ENCODE measurements at regions not wholly inside any gene's neighbourhood (a gene's known extent, or its start where the extent isn't known, plus 50 kb on each side); places are given as distances from the start of the nearest gene placed in this dataset.

GRCh38 chr20:60900618-60901017, 351.4 kb upstream of the CDH4 start:
- in situ Hi-C loops (cut with MboI; ENCODE audit: low sequenced_read_pairs), result no loop called here

DNA sequence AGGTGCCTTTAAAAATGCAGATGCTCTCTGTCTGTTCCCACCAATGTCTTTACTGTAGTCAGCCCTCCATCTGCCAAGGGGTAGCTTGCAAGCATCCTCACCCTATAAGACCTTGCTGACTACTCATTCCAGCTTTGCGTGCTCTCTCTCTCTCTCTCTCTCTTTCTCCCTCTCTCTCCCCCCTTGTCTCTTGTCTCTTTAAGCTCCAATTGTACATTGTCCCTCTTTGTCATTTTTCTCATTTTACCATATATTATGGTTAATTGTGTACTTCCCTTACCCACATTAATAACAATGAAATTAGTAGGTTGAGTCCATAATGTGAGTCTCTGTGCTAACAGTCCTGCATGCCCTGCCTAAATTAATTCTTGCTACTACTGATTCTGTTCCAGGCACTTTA, 350.2 kb upstream of the CDH4 start:
- in situ Hi-C loops (cut with MboI; ENCODE audit: low sequenced_read_pairs), result no loop called here

DNA sequence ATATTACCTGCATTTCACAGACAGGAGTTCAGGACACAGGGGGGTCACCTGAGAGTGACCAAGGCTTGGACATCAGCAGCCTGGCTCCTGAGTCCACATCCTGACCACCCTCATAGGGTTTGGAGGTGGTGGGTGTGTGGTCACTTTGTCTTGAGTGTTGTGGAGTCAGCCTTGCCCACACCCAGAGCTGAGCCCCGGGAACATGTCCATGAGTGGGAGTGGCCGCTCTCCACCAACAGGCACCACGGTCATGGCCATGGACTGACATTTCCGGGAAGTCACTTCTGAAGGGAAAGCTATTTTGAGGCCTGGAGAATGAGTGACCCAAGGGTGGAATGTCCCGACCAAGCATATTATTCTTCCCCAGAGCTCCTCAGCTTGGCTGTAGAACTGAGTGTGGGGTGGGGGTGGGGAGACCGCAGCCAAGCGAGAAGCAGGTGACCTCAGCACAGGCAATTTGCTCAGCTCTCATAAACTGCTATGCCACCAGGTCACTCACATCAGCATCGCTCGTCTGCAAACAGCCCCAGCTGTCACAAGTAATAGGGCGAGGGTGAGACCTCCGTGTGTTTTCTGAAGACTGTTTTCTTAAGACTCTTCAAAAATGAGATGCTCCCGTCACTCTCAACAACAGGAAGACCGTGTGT, 348.6 kb upstream of the CDH4 start:
- in situ Hi-C loops (cut with MboI; ENCODE audit: low sequenced_read_pairs), result no loop called here

DNA sequence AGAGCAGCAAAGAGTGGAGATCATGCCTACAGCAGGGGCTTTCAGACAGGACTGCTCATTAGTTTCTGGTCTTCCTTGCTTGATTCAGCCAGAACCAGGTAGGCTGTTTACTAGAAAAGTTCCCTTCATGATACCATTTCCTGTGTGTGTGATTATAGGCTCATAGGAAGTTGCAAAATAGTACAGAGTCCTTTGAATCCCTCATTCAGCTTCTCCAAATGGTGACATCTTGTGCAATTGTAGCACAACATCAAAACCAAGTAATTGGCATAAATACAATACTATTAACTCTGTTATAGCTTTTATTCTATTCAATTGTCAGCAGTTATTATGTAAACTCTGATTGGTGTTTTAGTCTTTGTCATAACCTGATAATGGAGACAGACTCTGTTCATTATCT, 347.3 kb upstream of the CDH4 start:
- in situ Hi-C loops (cut with MboI; ENCODE audit: low sequenced_read_pairs), result no loop called here

GRCh38 chr20:60905919-60906318, 346.1 kb upstream of the CDH4 start:
- in situ Hi-C loops (cut with MboI; ENCODE audit: low sequenced_read_pairs), result no loop called here

GRCh38 chr20:60906555-60906954, 345.5 kb upstream of the CDH4 start:
- in situ Hi-C loops (cut with MboI; ENCODE audit: low sequenced_read_pairs), result no loop called here

DNA sequence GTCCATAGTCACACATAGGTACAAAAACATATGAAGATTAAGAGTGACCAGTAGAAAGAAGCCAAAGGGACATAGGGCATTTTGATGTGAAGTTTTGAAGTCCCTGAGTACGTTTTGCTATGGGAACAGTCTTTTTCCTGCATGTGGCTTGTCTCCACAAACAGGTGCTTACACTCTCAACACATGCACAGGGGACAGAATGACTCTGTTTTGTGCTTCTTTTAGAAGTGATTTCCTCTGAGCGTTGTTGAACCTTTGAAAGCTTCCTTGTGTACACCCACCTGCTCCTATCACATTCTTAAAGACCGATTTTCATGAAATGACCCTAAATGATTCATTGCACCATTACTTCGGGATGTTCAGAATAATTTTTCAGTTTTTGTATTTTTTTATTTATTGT, 338.8 kb upstream of the CDH4 start:
- in situ Hi-C loops (cut with MboI; ENCODE audit: low sequenced_read_pairs), result no loop called here

DNA sequence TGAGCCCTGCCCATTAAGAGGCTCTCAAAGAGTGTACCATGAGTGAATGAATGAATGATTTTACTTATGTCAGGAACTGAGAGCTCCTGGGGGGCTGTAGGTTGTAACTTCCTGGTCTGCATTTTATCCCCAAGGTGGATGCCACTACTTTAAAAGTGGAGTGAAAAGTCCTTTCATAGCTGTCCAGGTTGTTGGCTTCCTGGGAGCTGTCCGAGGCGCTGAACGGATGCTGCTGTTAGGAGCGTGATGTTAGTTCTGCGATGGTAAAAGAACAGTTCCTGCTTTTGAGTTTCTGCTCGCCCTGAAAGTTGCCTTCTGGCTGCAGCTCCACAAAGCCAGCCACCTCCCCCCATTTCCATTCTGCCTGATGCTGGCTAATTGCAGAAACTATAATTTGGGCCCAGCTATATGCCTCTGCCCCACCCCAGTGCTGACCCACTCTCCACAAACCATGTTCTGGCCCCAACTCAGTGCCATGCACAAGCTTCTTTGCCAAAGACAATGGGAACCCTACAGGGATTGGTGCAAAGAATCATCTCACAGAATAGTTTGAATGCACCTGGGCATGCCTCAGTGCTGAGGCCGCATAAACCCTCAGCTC, 330.9 kb upstream of the CDH4 start:
- in situ Hi-C loops (cut with MboI; ENCODE audit: low sequenced_read_pairs), result no loop called here

- in situ Hi-C loops (cut with MboI; ENCODE audit: low sequenced_read_pairs), result no loop called here
Observed at GRCh38 chr20:60926831-60927230, 325.2 kb upstream of the CDH4 start.

DNA sequence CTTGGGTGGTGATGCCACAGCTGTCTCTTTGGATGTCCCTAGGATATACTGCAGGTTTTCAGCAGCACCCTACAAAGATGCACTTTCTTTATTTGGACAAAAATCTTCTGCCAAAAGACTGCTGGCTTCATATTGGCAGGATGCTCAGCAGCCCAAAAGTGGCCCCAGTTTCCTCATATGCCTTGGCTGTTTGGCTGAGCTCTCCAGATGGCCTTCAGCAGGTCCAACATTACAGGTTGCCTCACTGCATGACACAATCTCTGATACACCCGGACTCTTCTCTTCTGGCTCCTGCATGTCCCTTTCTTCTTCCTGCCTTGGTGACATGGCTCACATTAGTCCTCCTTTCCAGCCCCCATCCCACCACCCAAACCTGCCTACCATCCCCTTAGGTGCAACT, 323.7 kb upstream of the CDH4 start:
- in situ Hi-C loops (cut with MboI; ENCODE audit: low sequenced_read_pairs), result no loop called here

DNA sequence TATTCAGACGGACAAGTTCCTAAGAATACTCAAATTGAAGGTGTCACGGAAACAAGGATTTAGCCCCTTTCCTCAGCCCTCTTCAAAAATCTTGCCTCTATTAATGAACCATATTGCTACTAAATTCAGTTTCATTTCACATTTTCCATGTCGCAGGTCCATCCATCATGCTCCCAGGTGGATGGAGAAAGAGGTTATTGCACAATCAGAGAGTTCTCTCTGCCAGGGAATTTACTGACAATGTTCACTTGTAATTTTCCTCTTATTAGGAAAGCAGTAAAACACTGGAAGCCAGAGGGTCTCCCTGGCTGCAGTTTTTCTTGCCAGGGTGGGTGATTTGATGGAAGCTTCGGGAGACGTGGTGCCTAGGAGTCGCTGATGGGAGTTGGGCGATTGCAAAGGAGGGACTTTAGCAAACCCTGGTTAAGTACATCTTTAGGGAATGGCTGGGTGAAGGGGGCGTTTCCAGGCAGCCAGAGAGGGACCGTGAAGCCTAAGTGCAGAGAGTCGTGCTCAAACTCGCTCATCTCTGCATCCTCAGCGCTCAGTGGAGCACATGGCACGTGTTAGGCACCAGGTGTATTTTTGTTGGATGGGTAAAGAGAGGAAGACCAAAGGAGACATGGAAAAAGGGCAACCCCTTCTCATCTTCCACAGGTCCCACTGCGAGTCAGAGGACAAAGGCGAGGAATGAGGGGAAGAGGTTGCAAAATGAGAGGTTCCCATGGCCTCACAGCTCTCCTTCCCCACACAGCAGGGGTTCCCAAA, 321.9 kb upstream of the CDH4 start:
- in situ Hi-C loops (cut with MboI; ENCODE audit: low sequenced_read_pairs), result no loop called here

DNA sequence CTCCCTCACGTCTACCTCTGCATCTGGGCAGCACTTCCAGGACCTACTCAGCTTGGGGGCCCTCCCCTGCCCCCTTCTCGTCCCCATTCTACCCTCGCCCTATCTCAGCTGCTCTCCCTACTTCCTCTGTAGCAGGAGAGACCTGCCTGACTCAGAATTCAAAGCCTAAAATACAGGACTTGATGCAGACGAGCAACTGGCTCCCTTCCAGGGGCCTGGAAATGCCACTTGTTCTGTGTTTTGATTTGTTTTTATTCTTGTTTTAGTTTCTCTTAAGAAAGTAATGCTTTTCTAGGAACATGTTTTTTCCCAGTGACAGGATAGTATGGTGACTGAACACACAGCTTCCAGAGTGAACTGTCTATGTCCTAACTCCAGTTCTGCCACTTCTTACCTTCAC, 320.4 kb upstream of the CDH4 start:
- in situ Hi-C loops (cut with MboI; ENCODE audit: low sequenced_read_pairs), result no loop called here

GRCh38 chr20:60934724-60935123, 317.3 kb upstream of the CDH4 start:
- in situ Hi-C loops (cut with MboI; ENCODE audit: low sequenced_read_pairs), result no loop called here

DNA sequence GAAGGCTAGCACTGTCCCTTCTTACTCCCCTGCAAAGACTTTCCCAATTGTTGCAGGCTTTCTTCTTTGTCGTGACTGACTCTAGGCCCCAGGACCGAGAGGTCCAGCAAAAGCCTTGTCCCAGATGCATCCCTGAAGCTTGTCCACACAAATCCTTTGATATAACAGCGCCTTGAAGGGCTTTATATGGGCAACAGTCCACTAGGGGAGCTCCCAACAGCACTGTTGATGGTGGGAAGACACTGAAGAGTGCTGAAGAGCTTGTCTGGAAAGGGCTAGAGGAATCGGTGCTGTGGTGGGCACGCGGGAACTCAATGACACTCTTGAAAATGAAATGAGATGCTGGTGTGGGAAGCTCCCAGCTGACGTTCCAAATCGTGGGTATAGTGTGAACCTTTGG, 316.1 kb upstream of the CDH4 start:
- in situ Hi-C loops (cut with MboI; ENCODE audit: low sequenced_read_pairs), result no loop called here

- in situ Hi-C loops (cut with MboI; ENCODE audit: low sequenced_read_pairs), result no loop called here
Observed at GRCh38 chr20:60937585-60937984, 314.5 kb upstream of the CDH4 start.

DNA sequence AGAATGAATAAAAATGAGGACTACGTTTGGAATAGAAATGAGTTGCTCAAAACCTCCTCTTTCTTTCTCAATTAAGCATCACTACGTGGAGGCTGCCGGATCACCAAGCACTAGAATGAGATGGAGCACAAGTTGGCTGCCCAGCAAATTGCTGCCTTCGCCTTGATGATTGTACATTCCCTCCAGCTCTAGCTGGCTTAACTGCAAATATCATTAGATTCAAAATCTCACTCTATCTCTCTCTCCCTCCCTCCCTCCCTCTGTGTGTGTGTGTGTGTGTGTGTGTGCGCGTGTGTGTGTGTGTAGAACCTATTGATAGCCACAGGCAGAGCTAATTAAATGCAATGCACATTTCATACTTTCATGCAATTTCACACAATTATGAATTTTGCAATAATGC, 310.7 kb upstream of the CDH4 start:
- in situ Hi-C loops (cut with MboI; ENCODE audit: low sequenced_read_pairs), result no loop called here

- in situ Hi-C loops (cut with MboI; ENCODE audit: low sequenced_read_pairs), result no loop called here
Observed at GRCh38 chr20:60947819-60948218, 304.2 kb upstream of the CDH4 start.

GRCh38 chr20:60948224-60948623, 303.8 kb upstream of the CDH4 start:
- in situ Hi-C loops (cut with MboI; ENCODE audit: low sequenced_read_pairs), result no loop called here

DNA sequence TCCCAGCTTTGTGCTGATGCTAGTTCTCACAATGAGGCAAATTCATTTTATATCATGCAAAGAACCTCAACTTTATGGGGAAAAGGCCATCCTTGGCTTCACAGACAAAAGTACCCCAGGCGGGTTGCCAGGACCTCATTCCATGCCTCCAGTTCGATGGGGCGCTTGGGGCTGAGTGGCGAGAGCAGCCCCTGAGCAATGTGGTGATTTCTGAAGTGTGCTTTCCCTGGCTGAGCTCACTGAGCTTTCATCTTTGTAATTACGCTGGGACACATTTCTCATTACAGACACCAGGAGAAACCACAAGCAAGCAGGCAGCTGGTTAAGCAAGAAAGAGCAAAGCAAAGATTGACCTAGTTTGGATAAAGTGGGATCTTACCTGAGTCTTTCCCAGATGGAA, 301.5 kb upstream of the CDH4 start:
- in situ Hi-C loops (cut with MboI; ENCODE audit: low sequenced_read_pairs), result no loop called here

DNA sequence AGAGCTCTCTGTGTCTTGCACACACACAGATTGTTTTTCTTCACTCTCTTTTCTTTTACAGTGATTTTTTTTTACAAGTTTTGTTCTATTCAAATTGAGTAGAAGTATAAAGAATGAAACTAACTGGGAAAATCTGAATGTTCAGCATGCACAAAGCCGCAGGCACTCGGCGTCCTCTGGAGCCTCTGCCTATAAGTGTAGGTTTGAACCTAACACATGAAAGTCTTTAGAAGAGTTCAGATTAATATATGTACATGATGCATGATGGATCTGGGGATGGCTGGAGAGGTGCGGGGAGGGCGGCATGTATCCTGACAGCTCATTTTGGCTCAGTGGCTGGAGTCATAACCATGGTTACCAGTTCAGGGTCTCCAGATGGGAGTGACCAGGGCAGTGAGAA, 301.1 kb upstream of the CDH4 start:
- in situ Hi-C loops (cut with MboI; ENCODE audit: low sequenced_read_pairs), result no loop called here

- in situ Hi-C loops (cut with MboI; ENCODE audit: low sequenced_read_pairs), result no loop called here
Observed at GRCh38 chr20:60952861-60953260, 299.2 kb upstream of the CDH4 start.

GRCh38 chr20:60953321-60953720, 298.7 kb upstream of the CDH4 start:
- in situ Hi-C loops (cut with MboI; ENCODE audit: low sequenced_read_pairs), result no loop called here
